ENCODE measurements at regions not wholly inside any gene's neighbourhood (a gene's known extent, or its start where the extent isn't known, plus 50 kb on each side); places are given as distances from the start of the nearest gene placed in this dataset.

GRCh38 chr15:98501192-98501591, 147.1 kb upstream of the IGF1R start:
- CTCF ChIA-PET = no interaction called here

GRCh38 chr15:98501632-98502031, 146.7 kb upstream of the IGF1R start:
- ChIA-PET POLR2A (ENCODE audit: unreplicated experiment) (no interaction called here), CTCF (no interaction called here)
- no peaks in the 10 kb centered on the region for H4K20me1 ChIP-seq (ENCODE audit: insufficient read depth)
- no peak overlapping the region for H2AFZ ChIP-seq
- DNase-seq = no peak
- TF ChIP-seq EZH2 (IDR thresholded peaks at IDR 0.05; ENCODE audit: low read depth) = no peak
- no peak for TF ChIP-seq CTCF (conservative IDR thresholded peaks at IDR 0.05)
- H3K9me2 ChIP-seq (ENCODE audit: insufficient read depth) = no peaks in the 10 kb centered on the region; the same call in 1 of the 2 replicates
- H3K4me2 ChIP-seq = no peak overlapping the region
- no peaks in the 10 kb centered on the region for H3K36me3 ChIP-seq (ENCODE audit: low read depth)
- H3F3A ChIP-seq (ENCODE audit: insufficient read depth, low read depth) = no peaks in the 10 kb centered on the region
- no TSS peak for BruUV-seq (replicated peaks)
- intact Hi-C loops (cut with micrococcal nuclease; ENCODE audit: unreplicated experiment) = no loop called here
- no peaks in the 10 kb centered on the region for H3K4me1 ChIP-seq (replicated peaks; ENCODE audit: insufficient read depth)
- H3K9me3 ChIP-seq (ENCODE audit: insufficient read depth, low read depth) = no peaks in the 10 kb centered on the region; the same call in 1 of the 2 replicates
- no peaks in the 10 kb centered on the region for H3K79me2 ChIP-seq (ENCODE audit: low read depth)
- H3K27me3 ChIP-seq (ENCODE audit: insufficient read depth, low read depth) = peaks cover 62% of the 10 kb centered on the region
- H3K27ac ChIP-seq = no peak overlapping the region
- H3K4me3 ChIP-seq = no peak overlapping the region

More at GRCh38 chr15:98501192-98501591, 147.1 kb upstream of the IGF1R start:
- no peaks in the 10 kb centered on the region; the same call in 1 of the 2 replicates for H3K9me3 ChIP-seq (ENCODE audit: insufficient read depth, low read depth)
- H4K20me1 ChIP-seq (ENCODE audit: insufficient read depth) = no peaks in the 10 kb centered on the region
- H3K4me3 ChIP-seq = no peak overlapping the region
- H3K27ac ChIP-seq = no peak overlapping the region
- BruUV-seq (replicated peaks) = no TSS peak
- TF ChIP-seq CTCF (conservative IDR thresholded peaks at IDR 0.05) (no peak), EZH2 (IDR thresholded peaks at IDR 0.05; ENCODE audit: low read depth) (no peak)
- H3K9me2 ChIP-seq (ENCODE audit: insufficient read depth) = no peaks in the 10 kb centered on the region; the same call in 1 of the 2 replicates
- POLR2A ChIA-PET (ENCODE audit: unreplicated experiment) = no interaction called here
- intact Hi-C loops (cut with micrococcal nuclease; ENCODE audit: unreplicated experiment) = no loop called here
- H3K79me2 ChIP-seq (ENCODE audit: low read depth) = no peaks in the 10 kb centered on the region
- H3K4me1 ChIP-seq (replicated peaks; ENCODE audit: insufficient read depth) = no peaks in the 10 kb centered on the region
- peaks cover 58% of the 10 kb centered on the region for H3K27me3 ChIP-seq (ENCODE audit: insufficient read depth, low read depth)
- H2AFZ ChIP-seq = no peak overlapping the region
- no peaks in the 10 kb centered on the region for H3F3A ChIP-seq (ENCODE audit: insufficient read depth, low read depth)
- no peak overlapping the region for H3K4me2 ChIP-seq
- no peak for DNase-seq
- no peaks in the 10 kb centered on the region for H3K36me3 ChIP-seq (ENCODE audit: low read depth)

GRCh38 chr15:98503970-98504369, 144.4 kb upstream of the IGF1R start:
- no peak overlapping the region for H2AFZ ChIP-seq
- no peak overlapping the region for H3K27ac ChIP-seq
- intact Hi-C loops (cut with micrococcal nuclease; ENCODE audit: unreplicated experiment) = no loop called here
- ChIA-PET POLR2A (ENCODE audit: unreplicated experiment) (no interaction called here), CTCF (no interaction called here)
- H3K27me3 ChIP-seq (ENCODE audit: insufficient read depth, low read depth) = peaks cover 82% of the 10 kb centered on the region
- no peaks in the 10 kb centered on the region for H3K79me2 ChIP-seq (ENCODE audit: low read depth)
- no peaks in the 10 kb centered on the region for H4K20me1 ChIP-seq (ENCODE audit: insufficient read depth)
- BruUV-seq (replicated peaks) = no TSS peak
- H3K9me2 ChIP-seq (ENCODE audit: insufficient read depth) = no peaks in the 10 kb centered on the region
- H3K9me3 ChIP-seq (ENCODE audit: insufficient read depth, low read depth) = no peaks in the 10 kb centered on the region
- no peaks in the 10 kb centered on the region for H3F3A ChIP-seq (ENCODE audit: insufficient read depth, low read depth)
- no peak for DNase-seq
- no peaks in the 10 kb centered on the region for H3K36me3 ChIP-seq (ENCODE audit: low read depth)
- TF ChIP-seq EZH2 (IDR thresholded peaks at IDR 0.05; ENCODE audit: low read depth) (no peak), CTCF (conservative IDR thresholded peaks at IDR 0.05) (no peak)
- H3K4me2 ChIP-seq = no peak overlapping the region
- H3K4me3 ChIP-seq = no peak overlapping the region
- no peaks in the 10 kb centered on the region for H3K4me1 ChIP-seq (replicated peaks; ENCODE audit: insufficient read depth)
